Duodenal mucosa (tissue), 2 donors: ENCODE measurements at regions not wholly inside any gene's neighbourhood (a gene's known extent, or its start where the extent isn't known, plus 50 kb on each side); places are given as distances from the start of the nearest gene placed in this dataset.
"Not testable (repeated sequence)": the region's sequence is repeated elsewhere in the genome, so short reads cannot be mapped to it uniquely, and the experiment has no call there.

Source experiments
- H3K27ac ChIP-seq: one replicate; pipeline ENCODE4 v1.7.0; 2013; ENCODE audit warnings: low read depth, low read length
- H3K27me3 ChIP-seq, 2 donors: one replicate each; pipeline ENCODE4 v1.7.0; 2013; ENCODE audit warnings: low read length in 2 of 2, control low read depth in 1 of 2; ENCODE audit not compliant: insufficient read depth in 2 of 2, control insufficient read depth in 1 of 2
- H3K36me3 ChIP-seq, 2 donors: one replicate each; pipeline ENCODE4 v1.7.0; 2013; ENCODE audit warnings: low read length in 2 of 2, control low read depth in 1 of 2; ENCODE audit not compliant: insufficient read depth in 2 of 2, control insufficient read depth in 1 of 2
- H3K4me1 ChIP-seq, 2 donors: one replicate each; pipeline ENCODE4 v1.7.0; 2013; ENCODE audit warnings: low read length in 2 of 2, control low read depth in 1 of 2; ENCODE audit not compliant: insufficient read depth in 2 of 2, control insufficient read depth in 1 of 2
- H3K4me3 ChIP-seq, 2 donors: one replicate each; pipeline ENCODE4 v1.7.0; 2013; ENCODE audit warnings: low read length in 2 of 2, low read depth in 1 of 2
- H3K9ac ChIP-seq, 2 donors: one replicate each; pipeline ENCODE4 v1.7.0; 2013; ENCODE audit warnings: low read length in 2 of 2, low read depth in 1 of 2
- H3K9me3 ChIP-seq, 2 donors: one replicate each; pipeline ENCODE4 v1.7.0; 2013; ENCODE audit warnings: low read length in 2 of 2, control low read depth in 1 of 2; ENCODE audit not compliant: control insufficient read depth in 1 of 2

- Histone ChIP-seq H3K4me1 (no peaks in the 10 kb centered on the region), H3K27ac (no peak overlapping the region), H3K36me3 (no peaks in the 10 kb centered on the region), H3K27me3 (no peaks in the 10 kb centered on the region), H3K9ac (no peak overlapping the region), H3K9me3 (peaks cover 6 to 10% of the 10 kb centered on the region in 2 donors), H3K4me3 (no peak overlapping the region)
These were observed 152.6 kb downstream of the COPS8 start for GRCh38 chr2:237238249-237238648.

GRCh38 chr2:237240252-237240651 lies 154.6 kb downstream of the COPS8 start:
- Histone ChIP-seq H3K27me3 (no peaks in the 10 kb centered on the region), H3K9me3 (peaks cover 6 to 10% of the 10 kb centered on the region in 2 donors), H3K27ac (no peak overlapping the region), H3K36me3 (no peaks in the 10 kb centered on the region), H3K4me3 (no peak overlapping the region), H3K4me1 (no peaks in the 10 kb centered on the region), H3K9ac (no peak overlapping the region)

- not testable (repeated sequence) for H3K27me3 ChIP-seq, H3K9ac ChIP-seq, H3K4me3 ChIP-seq, H3K36me3 ChIP-seq, H3K4me1 ChIP-seq, H3K27ac ChIP-seq, H3K9me3 ChIP-seq
These were observed 155.2 kb downstream of the COPS8 start for GRCh38 chr2:237240868-237241267.

- peaks cover 6 to 10% of the 10 kb centered on the region in 2 donors for H3K9me3 ChIP-seq
- no peaks in the 10 kb centered on the region for H3K36me3 ChIP-seq
- H3K27ac ChIP-seq = no peak overlapping the region
- no peaks in the 10 kb centered on the region for H3K4me1 ChIP-seq
- H3K4me3 ChIP-seq = no peak overlapping the region
- H3K27me3 ChIP-seq = no peaks in the 10 kb centered on the region
- H3K9ac ChIP-seq = no peak overlapping the region
These were observed 156.4 kb downstream of the COPS8 start for GRCh38 chr2:237242091-237242536.

- H3K9me3 ChIP-seq = peaks cover 6 to 10% of the 10 kb centered on the region in 2 donors
- no peaks in the 10 kb centered on the region for H3K4me1 ChIP-seq
- no peak overlapping the region for H3K9ac ChIP-seq
- no peak overlapping the region for H3K4me3 ChIP-seq
- no peaks in the 10 kb centered on the region for H3K27me3 ChIP-seq
- no peak overlapping the region for H3K27ac ChIP-seq
- H3K36me3 ChIP-seq = no peaks in the 10 kb centered on the region
These were observed 157.8 kb downstream of the COPS8 start for GRCh38 chr2:237243487-237243886.

GRCh38 chr2:237244178-237244577 lies 158.5 kb downstream of the COPS8 start:
- Histone ChIP-seq H3K4me3 (no peak overlapping the region), H3K27ac (no peak overlapping the region), H3K9ac (no peak overlapping the region), H3K4me1 (no peaks in the 10 kb centered on the region), H3K27me3 (no peaks in the 10 kb centered on the region), H3K36me3 (no peaks in the 10 kb centered on the region), H3K9me3 (peaks cover 6 to 10% of the 10 kb centered on the region in 2 donors)

GRCh38 chr2:237244976-237245646 lies 159.4 kb downstream of the COPS8 start:
- Histone ChIP-seq H3K27me3 (no peaks in the 10 kb centered on the region), H3K27ac (no peak overlapping the region), H3K4me1 (no peaks in the 10 kb centered on the region), H3K4me3 (no peak overlapping the region), H3K36me3 (no peaks in the 10 kb centered on the region), H3K9me3 (peaks cover 6 to 10% of the 10 kb centered on the region in 2 donors), H3K9ac (no peak overlapping the region)

- Histone ChIP-seq H3K27me3 (no peaks in the 10 kb centered on the region), H3K36me3 (no peaks in the 10 kb centered on the region), H3K27ac (no peak overlapping the region), H3K4me3 (no peak overlapping the region), H3K4me1 (peaks cover 4 to 13% of the 10 kb centered on the region in 2 donors), H3K9ac (no peak overlapping the region), H3K9me3 (no peaks in the 10 kb centered on the region)
These were observed 163.4 kb downstream of the COL6A3 start for GRCh38 chr2:237250599-237250998.

- Histone ChIP-seq H3K27ac (no peak overlapping the region), H3K9ac (no peak overlapping the region), H3K4me1 (peaks cover 4 to 17% of the 10 kb centered on the region in 2 donors), H3K36me3 (no peaks in the 10 kb centered on the region), H3K27me3 (no peaks in the 10 kb centered on the region), H3K4me3 (no peak overlapping the region), H3K9me3 (no peaks in the 10 kb centered on the region)
These were observed 162.0 kb downstream of the COL6A3 start for GRCh38 chr2:237251986-237252385.

GRCh38 chr2:237253046-237253702 lies 160.8 kb downstream of the COL6A3 start:
- no peak overlapping the region for H3K9ac ChIP-seq
- no peaks in the 10 kb centered on the region for H3K36me3 ChIP-seq
- no peak overlapping the region for H3K4me3 ChIP-seq
- peaks cover 4 to 17% of the 10 kb centered on the region in 2 donors for H3K4me1 ChIP-seq
- no peaks in the 10 kb centered on the region for H3K9me3 ChIP-seq
- H3K27me3 ChIP-seq = no peaks in the 10 kb centered on the region
- no peak overlapping the region for H3K27ac ChIP-seq
